ENCODE measurements at regions not wholly inside any gene's neighbourhood (a gene's known extent, or its start where the extent isn't known, plus 50 kb on each side); places are given as distances from the start of the nearest gene placed in this dataset.

GRCh38 chr6:23952245-23952644, 173.8 kb upstream of the NRSN1 start:
- TF ChIP-seq CTCF (conservative IDR thresholded peaks at IDR 0.05; ENCODE audit: low read length) (no peak), EZH2phosphoT487 (IDR thresholded peaks at IDR 0.05; ENCODE audit: borderline replicate concordance) (no peak)

All from Loucy (cell line).